Smooth muscle cell (in vitro differentiated cells): ENCODE measurements at regions not wholly inside any gene's neighbourhood (a gene's known extent, or its start where the extent isn't known, plus 50 kb on each side); places are given as distances from the start of the nearest gene placed in this dataset.
A peak's percentile ranks its signal among the peaks of the same experiment; 100 is the strongest.

ENCODE experiments used
- DNase-seq: peaks from one replicate; lab custom pipeline; 2025; ENCODE audit not compliant: unreplicated experiment; lab: John Stamatoyannopoulos, UW
- H2AFZ ChIP-seq: fragments of 200-600 bp; sonication (generic); 2 replicates; pipeline ENCODE4 v1.6.0; 2016; ENCODE audit warnings: antibody characterized with exemption, low read depth, mild to moderate bottlenecking
- H3F3A ChIP-seq: fragments of 200-600 bp; sonication (generic); 2 replicates; pipeline ENCODE4 v1.6.0; 2017; ENCODE audit warnings: antibody characterized with exemption, low read depth
- H3K27ac ChIP-seq: fragments of 200-600 bp; sonication (generic); 2 replicates; pipeline ENCODE4 v1.5.1; 2016; ENCODE audit warnings: low read depth, mild to moderate bottlenecking
- H3K27me3 ChIP-seq: fragments of 200-600 bp; sonication (generic); 2 replicates; pipeline ENCODE4 v1.6.1; 2016; ENCODE audit warnings: low read depth, mild to moderate bottlenecking
- H3K36me3 ChIP-seq: fragments of 200-600 bp; sonication (generic); 2 replicates; pipeline ENCODE4 v1.5.1; 2016; ENCODE audit warnings: low read depth
- H3K4me1 ChIP-seq: fragments of 200-600 bp; sonication (generic); 2 replicates; pipeline ENCODE4 v1.5.1; 2016; ENCODE audit warnings: low read depth
- H3K4me2 ChIP-seq: fragments of 200-600 bp; sonication (generic); 2 replicates; pipeline ENCODE4 v1.6.0; 2016; ENCODE audit warnings: mild to moderate bottlenecking
- H3K4me3 ChIP-seq: fragments of 200-600 bp; sonication (generic); 2 replicates; pipeline ENCODE4 v1.5.1; 2016; ENCODE audit warnings: mild to moderate bottlenecking
- H3K79me2 ChIP-seq: fragments of 200-600 bp; sonication (generic); 2 replicates; pipeline ENCODE4 v1.6.0; 2016; ENCODE audit warnings: low read depth, mild to moderate bottlenecking
- H3K9ac ChIP-seq: fragments of 200-600 bp; sonication (generic); 2 replicates; pipeline ENCODE4 v1.6.0; 2016; ENCODE audit warnings: low read depth
- H3K9me3 ChIP-seq: fragments of 200-600 bp; sonication (generic); replicated peaks from 2 replicates; pipeline ENCODE4 v1.5.1; 2016; ENCODE audit warnings: low read depth
- H4K20me1 ChIP-seq: fragments of 200-600 bp; sonication (generic); 2 replicates; pipeline ENCODE4 v1.6.0; 2016; ENCODE audit warnings: low read depth
- CTCF ChIP-seq: fragments of 200-600 bp; sonication (generic); IDR thresholded peaks from 2 replicates; pipeline ENCODE4 v1.5.1; 2017; ENCODE audit warnings: borderline replicate concordance, mild to moderate bottlenecking, antibody characterized with exemption; ENCODE audit not compliant: insufficient read depth, poor library complexity, severe bottlenecking
- WGBS: methylation state at CpG from one replicate; pipeline ENCODE4 v1.1.7; 2016; ENCODE audit warnings: low lambda C conversion rate; 5-methylcytosine and 5-hydroxymethylcytosine counted together

DNA sequence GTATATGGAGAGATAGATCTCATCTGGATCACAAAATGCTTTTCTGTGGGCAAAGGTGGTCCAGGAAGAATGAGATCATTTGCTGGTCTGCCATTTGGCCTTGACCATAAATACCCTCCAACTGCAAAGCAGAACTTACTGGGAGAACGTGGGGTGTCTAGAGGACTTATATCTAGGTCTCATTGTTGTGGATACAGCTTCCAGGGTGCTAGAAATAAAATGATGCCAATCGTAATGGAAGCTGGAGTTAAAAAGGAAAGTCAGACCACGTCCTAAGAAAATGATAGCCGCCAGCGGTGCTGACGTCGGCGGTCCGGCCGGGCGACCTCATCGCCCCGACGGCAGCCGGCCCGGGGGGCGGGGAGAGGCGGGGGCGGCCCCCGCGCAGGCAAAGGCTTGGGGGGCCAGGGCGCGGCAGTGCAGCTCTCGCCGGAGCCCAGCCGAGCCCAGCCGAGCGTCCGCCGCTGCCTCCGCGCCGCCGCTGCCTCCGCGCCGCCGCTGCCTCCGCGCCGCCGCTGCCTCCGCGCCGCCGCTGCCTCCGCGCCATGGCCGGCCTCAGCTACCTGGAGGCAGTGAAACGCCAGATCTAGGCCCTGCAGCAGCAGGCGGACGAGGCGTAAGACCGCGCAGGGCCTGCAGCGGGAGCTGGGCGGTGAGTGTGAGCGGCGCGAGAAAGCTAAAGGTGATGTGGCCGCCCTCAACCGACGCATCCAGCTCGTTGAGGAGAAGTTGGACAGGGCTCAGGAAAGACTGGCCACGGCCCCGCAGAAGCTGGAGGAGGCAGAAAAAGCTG is 89.5 kb downstream of the EOMES start:
- 59% methylated on average over 46 of the region's 66 CpGs for WGBS

GRCh38 chr3:27630885-27631284 is 91.2 kb downstream of the EOMES start:
- H3K79me2 ChIP-seq, result no peaks in the 10 kb centered on the region
- H3K9me3 ChIP-seq, result no peaks in the 10 kb centered on the region
- peaks cover 3% of the 10 kb centered on the region for H3K4me1 ChIP-seq
- H3K36me3 ChIP-seq, result no peaks in the 10 kb centered on the region
- H3K9ac ChIP-seq, result no peak overlapping the region
- TF ChIP-seq CTCF, result no peak
- no peak overlapping the region for H3K4me3 ChIP-seq
- H3K27me3 ChIP-seq, result no peaks in the 10 kb centered on the region
- no peaks in the 10 kb centered on the region for H4K20me1 ChIP-seq
- no peak overlapping the region for H3K27ac ChIP-seq
- WGBS, result 75% methylated on average over 4 of the region's 4 CpGs
- no peak overlapping the region for H3K4me2 ChIP-seq
- H3F3A ChIP-seq, result no peaks in the 10 kb centered on the region
- no peak overlapping the region for H2AFZ ChIP-seq
- DNase-seq, result no peak

More for the DNA sequence above, 89.5 kb downstream of the EOMES start:
- Histone ChIP-seq H3K4me3 (peak overlapping the region; percentile 54), H3F3A (no peaks in the 10 kb centered on the region), H3K79me2 (no peaks in the 10 kb centered on the region), H3K27me3 (no peaks in the 10 kb centered on the region), H3K4me2 (peak overlapping the region; percentile 73), H3K9me3 (no peaks in the 10 kb centered on the region), H4K20me1 (no peaks in the 10 kb centered on the region), H3K36me3 (no peaks in the 10 kb centered on the region), H3K27ac (peak overlapping the region; percentile 44), H2AFZ (peak overlapping the region; percentile 66), H3K4me1 (peaks cover 4% of the 10 kb centered on the region), H3K9ac (no peak overlapping the region)
- DNase-seq, result no peak
- TF ChIP-seq CTCF, result no peak

DNA sequence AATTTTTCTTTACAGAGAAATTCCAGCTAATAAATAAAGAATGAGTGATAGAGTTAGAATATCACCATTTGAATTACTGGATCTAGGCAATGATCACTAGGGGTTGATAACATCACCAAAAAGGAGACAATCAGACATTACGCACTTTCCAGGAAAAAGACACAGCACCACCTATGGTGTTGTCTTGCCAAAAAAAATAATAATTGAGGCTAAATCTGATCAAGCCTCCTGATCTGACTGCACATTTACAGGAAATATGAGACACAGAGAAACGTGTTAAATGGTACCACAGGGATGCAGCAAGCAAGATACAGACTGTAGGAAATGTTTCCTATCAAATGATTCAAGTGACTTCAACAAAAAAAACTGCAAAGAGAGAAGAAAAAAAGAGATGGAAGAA is 92.8 kb downstream of the EOMES start:
- H2AFZ ChIP-seq, result no peak overlapping the region
- DNase-seq, result no peak
- WGBS, result 83% methylated on average over 2 of the region's 2 CpGs

More for the DNA sequence above, 92.8 kb downstream of the EOMES start:
- Histone ChIP-seq H3K79me2 (no peaks in the 10 kb centered on the region), H3K36me3 (no peaks in the 10 kb centered on the region), H3F3A (no peaks in the 10 kb centered on the region), H3K4me3 (no peak overlapping the region), H3K27me3 (no peaks in the 10 kb centered on the region), H3K4me2 (no peak overlapping the region), H3K27ac (no peak overlapping the region), H3K9ac (no peak overlapping the region), H4K20me1 (no peaks in the 10 kb centered on the region), H3K4me1 (peaks cover 3% of the 10 kb centered on the region), H3K9me3 (no peaks in the 10 kb centered on the region)
- TF ChIP-seq CTCF, result no peak
